ENCODE measurements at regions not wholly inside any gene's neighbourhood (a gene's known extent, or its start where the extent isn't known, plus 50 kb on each side); places are given as distances from the start of the nearest gene placed in this dataset.

DNA sequence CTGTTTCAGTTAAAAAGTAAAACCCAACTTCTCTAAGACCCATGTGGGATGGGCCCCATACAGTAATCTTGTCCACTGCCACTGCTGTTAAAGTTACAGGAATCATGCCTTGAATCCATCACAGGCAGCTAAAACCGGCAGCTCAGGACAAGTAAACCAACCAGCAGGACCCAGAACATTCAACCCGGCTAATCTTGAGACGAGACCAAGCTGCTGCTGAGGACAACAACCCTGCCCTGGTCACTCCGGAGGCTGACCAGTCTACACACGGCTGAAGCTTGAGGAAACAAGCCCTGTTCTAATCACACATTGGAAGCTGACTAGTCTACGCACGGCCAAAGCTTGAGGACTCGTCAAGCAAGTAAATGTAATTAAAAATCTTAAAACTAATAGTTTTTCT lies 105.2 kb upstream of the ZNF492 start:
- no CpG with 5 or more reads among the region's 8 CpGs for WGBS, 2 experiments (ENCODE audit: extremely low coverage in 2 of 2, insufficient read length in 1 of 2)
- no peak overlapping the region for H2BK20ac ChIP-seq (ENCODE audit: low read depth, low read length)
- POLR2A ChIA-PET (ENCODE audit: unreplicated experiment) = no interaction called here
- no peak overlapping the region for H2BK15ac ChIP-seq (ENCODE audit: low read depth, low read length)
- no peaks in the 10 kb centered on the region for H3K27me3 ChIP-seq (ENCODE audit: control insufficient read depth, insufficient read depth, low read length)
- no peaks in the 10 kb centered on the region for H3K36me3 ChIP-seq (ENCODE audit: control insufficient read depth, insufficient read depth, low read length)
- no peak overlapping the region for H2BK5ac ChIP-seq (ENCODE audit: low read depth, low read length, poor library complexity, severe bottlenecking)
- no peak overlapping the region for H4K91ac ChIP-seq (ENCODE audit: insufficient read depth, low read depth, low read length)
- no peaks in the 10 kb centered on the region for H3K9me1 ChIP-seq (ENCODE audit: insufficient read depth, low read length)
- H3K27ac ChIP-seq (ENCODE audit: insufficient read depth, low read length) = no peak overlapping the region
- dilution Hi-C loops (cut with HindIII; ENCODE audit: low sequenced_read_pairs, unreplicated experiment) (no loop called here), in situ Hi-C loops (cut with MboI; ENCODE audit: low sequenced_read_pairs) (no loop called here), intact Hi-C loops (cut with micrococcal nuclease) (no loop called here)
- no peak overlapping the region for H2AFZ ChIP-seq (replicated peaks; ENCODE audit: low read length, poor library complexity)
- no peak overlapping the region for H2AK9ac ChIP-seq (replicated peaks; ENCODE audit: low read depth, low read length, poor library complexity)
- H3K9me3 ChIP-seq (ENCODE audit: control insufficient read depth, insufficient read depth, low read length) = peaks cover 23% of the 10 kb centered on the region
- no peak overlapping the region for H3K23ac ChIP-seq (ENCODE audit: low read depth, low read length)
- BruUV-seq (replicated peaks) = no TSS peak
- TF ChIP-seq MAZ (IDR thresholded peaks at IDR 0.05; ENCODE audit: borderline replicate concordance, low read depth, low read length) (no peak), MAFK (IDR thresholded peaks at IDR 0.05; ENCODE audit: low read depth, low read length) (no peak), CHD1 (IDR thresholded peaks at IDR 0.05; ENCODE audit: low read depth, low read length) (no peak), NFE2L2 (IDR thresholded peaks at IDR 0.05; ENCODE audit: low read depth, low read length) (no peak), RCOR1 (IDR thresholded peaks at IDR 0.05; ENCODE audit: insufficient replicate concordance, low read length) (no peak), RAD21 (IDR thresholded peaks at IDR 0.05; ENCODE audit: low read length) (no peak)
- TF ChIP-seq, protein P1, sequence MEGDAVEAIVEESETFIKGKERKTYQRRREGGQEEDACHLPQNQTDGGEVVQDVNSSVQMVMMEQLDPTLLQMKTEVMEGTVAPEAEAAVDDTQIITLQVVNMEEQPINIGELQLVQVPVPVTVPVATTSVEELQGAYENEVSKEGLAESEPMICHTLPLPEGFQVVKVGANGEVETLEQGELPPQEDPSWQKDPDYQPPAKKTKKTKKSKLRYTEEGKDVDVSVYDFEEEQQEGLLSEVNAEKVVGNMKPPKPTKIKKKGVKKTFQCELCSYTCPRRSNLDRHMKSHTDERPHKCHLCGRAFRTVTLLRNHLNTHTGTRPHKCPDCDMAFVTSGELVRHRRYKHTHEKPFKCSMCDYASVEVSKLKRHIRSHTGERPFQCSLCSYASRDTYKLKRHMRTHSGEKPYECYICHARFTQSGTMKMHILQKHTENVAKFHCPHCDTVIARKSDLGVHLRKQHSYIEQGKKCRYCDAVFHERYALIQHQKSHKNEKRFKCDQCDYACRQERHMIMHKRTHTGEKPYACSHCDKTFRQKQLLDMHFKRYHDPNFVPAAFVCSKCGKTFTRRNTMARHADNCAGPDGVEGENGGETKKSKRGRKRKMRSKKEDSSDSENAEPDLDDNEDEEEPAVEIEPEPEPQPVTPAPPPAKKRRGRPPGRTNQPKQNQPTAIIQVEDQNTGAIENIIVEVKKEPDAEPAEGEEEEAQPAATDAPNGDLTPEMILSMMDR (conservative IDR thresholded peaks at IDR 0.05; ENCODE audit: low read depth, low read length) = no peak
- TF ChIP-seq, protein P2, sequence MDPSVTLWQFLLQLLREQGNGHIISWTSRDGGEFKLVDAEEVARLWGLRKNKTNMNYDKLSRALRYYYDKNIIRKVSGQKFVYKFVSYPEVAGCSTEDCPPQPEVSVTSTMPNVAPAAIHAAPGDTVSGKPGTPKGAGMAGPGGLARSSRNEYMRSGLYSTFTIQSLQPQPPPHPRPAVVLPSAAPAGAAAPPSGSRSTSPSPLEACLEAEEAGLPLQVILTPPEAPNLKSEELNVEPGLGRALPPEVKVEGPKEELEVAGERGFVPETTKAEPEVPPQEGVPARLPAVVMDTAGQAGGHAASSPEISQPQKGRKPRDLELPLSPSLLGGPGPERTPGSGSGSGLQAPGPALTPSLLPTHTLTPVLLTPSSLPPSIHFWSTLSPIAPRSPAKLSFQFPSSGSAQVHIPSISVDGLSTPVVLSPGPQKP (IDR thresholded peaks at IDR 0.05; ENCODE audit: borderline replicate concordance, low read depth, low read length) = no peak
- H3K79me1 ChIP-seq (ENCODE audit: low read depth in 1 of 2, low read length in 2 of 2) = no peaks in the 10 kb centered on the region
- CTCF ChIA-PET = no interaction called here
- ATAC-seq (ENCODE audit: low read depth) = no peak
- H3K9ac ChIP-seq (ENCODE audit: low read depth, low read length) = no peak overlapping the region
- no peak for DNase-seq
- no peak overlapping the region for H3K4me3 ChIP-seq (ENCODE audit: insufficient read depth, low read depth, low read length)
- H2AK5ac ChIP-seq (ENCODE audit: low read depth, low read length) = no peak overlapping the region
- H3K4me2 ChIP-seq (ENCODE audit: low read depth, low read length) = no peak overlapping the region
- H4K5ac ChIP-seq (ENCODE audit: low read depth, low read length) = no peak overlapping the region
- H4K8ac ChIP-seq (ENCODE audit: low read depth in 2 of 2, low read length in 2 of 2) = no peak overlapping the region
- H3K56ac ChIP-seq (ENCODE audit: extremely low read depth, insufficient read depth, low read length) = no peak overlapping the region
- no peaks in the 10 kb centered on the region for H3K4me1 ChIP-seq (ENCODE audit: control insufficient read depth, insufficient read depth, low read length)
- H3K4ac ChIP-seq (ENCODE audit: low read depth, low read length) = no peak overlapping the region
- H3K14ac ChIP-seq (replicated peaks; ENCODE audit: low read depth, low read length) = no peak overlapping the region
- H4K20me1 ChIP-seq (ENCODE audit: insufficient read depth, low read length) = no peaks in the 10 kb centered on the region
- H3K18ac ChIP-seq (ENCODE audit: low read depth, low read length) = no peak overlapping the region
- no peak overlapping the region for H2BK120ac ChIP-seq (ENCODE audit: low read depth, low read length)
